ENCODE measurements at regions not wholly inside any gene's neighbourhood (a gene's known extent, or its start where the extent isn't known, plus 50 kb on each side); places are given as distances from the start of the nearest gene placed in this dataset.

DNA sequence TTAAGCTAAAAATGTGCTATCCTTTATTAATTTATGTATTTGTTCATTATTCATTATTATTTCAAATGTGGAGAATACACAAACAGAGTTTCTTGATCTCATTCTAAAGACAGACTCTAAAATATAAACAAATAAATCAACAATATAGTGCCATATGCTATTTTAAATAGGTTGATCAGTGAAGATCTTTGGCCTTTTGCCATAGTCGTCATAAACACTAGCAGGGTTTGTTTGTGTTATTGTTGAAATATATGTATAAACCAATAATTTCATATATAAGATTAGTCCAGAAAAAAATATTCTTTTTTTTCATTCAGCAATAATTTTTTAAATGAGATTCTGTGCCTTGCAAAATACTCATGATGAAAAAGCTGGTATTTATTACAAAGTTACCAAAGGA lies 62.1 kb upstream of the KYNU start:
- TF ChIP-seq, protein P1, sequence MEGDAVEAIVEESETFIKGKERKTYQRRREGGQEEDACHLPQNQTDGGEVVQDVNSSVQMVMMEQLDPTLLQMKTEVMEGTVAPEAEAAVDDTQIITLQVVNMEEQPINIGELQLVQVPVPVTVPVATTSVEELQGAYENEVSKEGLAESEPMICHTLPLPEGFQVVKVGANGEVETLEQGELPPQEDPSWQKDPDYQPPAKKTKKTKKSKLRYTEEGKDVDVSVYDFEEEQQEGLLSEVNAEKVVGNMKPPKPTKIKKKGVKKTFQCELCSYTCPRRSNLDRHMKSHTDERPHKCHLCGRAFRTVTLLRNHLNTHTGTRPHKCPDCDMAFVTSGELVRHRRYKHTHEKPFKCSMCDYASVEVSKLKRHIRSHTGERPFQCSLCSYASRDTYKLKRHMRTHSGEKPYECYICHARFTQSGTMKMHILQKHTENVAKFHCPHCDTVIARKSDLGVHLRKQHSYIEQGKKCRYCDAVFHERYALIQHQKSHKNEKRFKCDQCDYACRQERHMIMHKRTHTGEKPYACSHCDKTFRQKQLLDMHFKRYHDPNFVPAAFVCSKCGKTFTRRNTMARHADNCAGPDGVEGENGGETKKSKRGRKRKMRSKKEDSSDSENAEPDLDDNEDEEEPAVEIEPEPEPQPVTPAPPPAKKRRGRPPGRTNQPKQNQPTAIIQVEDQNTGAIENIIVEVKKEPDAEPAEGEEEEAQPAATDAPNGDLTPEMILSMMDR (conservative IDR thresholded peaks at IDR 0.05) = no peak
- TF ChIP-seq ZFX (IDR thresholded peaks at IDR 0.05) = no peak

Data from C4-2B (cell line).